ENCODE measurements at regions not wholly inside any gene's neighbourhood (a gene's known extent, or its start where the extent isn't known, plus 50 kb on each side); places are given as distances from the start of the nearest gene placed in this dataset.
A peak's percentile ranks its signal among the peaks of the same experiment; 100 is the strongest.
"Not testable (repeated sequence)": the region's sequence is repeated elsewhere in the genome, so short reads cannot be mapped to it uniquely, and the experiment has no call there.

DNA sequence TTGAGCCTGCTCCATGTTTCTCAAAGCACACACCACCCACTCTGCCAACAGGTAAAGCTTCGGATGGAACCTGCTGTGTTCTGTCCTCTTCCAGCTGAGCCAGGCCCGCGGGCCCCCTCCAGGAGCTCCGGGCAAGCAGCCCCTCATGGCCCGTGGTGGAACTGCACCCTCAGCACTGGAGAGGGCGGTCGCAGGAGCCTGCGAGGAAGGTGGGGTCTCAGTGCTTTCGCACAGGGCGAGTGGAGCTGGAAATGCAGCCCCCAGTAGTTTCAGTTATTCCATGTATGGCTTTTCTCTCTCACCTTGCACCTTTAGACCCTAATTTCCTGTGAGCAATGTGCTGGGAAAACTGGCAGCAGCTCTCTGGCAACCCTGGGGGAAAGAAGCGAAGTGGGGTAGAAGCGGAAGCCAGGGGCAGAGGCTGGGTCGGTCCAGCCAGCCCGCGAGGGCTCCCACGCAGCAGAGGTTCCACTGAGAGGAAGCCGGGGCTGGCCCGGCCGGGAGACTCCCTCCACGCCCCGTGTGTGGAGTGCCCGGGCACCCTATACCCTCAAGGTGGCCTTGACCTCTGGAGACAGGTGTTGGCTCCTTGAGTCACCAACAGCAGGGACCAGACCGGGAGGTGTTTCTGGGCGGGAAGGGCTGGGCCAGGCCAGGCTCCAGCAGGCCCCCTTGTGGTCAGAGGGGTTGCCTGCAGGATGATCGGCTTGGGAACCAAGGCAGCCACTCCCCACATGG lies 119.9 kb upstream of the TMEM45B start:
- DNase-seq (ENCODE audit: low read depth in 1 of 2, low spot score in 1 of 2) = peak; percentile 46 to 56

DNA sequence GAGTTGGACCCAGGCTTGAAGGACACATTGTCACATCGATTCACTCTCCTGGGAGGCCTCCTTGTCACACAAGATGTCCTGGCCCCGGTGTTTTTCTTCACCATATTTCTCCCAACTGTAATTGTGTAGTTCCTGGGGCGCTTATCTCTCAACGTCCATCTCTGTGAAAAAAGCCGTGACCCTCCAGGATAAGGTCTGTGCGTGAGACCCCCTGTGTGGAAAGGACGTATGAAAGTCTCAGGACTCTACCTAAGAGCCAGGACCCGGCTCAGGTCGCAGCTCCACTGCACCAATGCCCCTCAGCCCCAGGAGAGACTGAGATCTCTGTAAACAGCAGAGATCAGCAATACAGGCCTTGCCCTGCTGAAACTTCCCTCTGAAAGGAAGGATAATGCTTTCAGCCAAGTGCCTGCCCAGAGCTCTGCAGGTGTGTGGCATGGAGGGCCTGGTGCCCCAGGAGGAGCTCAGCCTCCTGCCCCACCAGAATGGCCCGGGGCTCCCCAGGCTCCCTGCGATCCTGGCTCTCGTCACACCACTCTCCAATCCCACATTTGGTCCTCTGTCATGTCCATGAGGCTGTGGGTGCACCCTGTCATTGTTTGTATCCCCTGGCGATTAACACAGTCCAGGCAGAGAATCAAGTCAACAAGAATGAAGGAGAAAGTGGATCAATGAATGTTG lies 119.2 kb upstream of the TMEM45B start:
- DNase-seq (ENCODE audit: low read depth in 1 of 2, low spot score in 1 of 2) = no peak

DNA sequence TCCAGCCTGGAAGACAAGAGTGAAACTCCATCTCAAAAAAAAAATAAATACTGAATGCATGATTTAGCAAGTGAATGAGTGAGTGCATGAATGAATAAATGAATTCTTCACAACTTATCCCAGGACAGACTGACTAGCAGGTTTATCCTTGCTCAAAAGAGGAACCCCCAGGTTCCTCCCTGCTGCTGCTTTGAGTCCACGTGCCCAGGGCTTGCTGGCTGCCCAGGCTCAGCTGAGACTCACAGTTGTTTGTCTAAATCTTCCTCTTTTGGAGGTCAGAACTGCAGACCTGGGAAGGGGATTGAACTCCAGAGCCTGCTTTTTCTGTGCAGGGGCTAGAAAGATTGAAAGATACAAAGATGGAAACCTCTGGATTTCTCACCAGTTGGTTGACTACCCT lies 117.4 kb upstream of the TMEM45B start:
- no peak for DNase-seq (ENCODE audit: low read depth in 1 of 2, low spot score in 1 of 2)

DNA sequence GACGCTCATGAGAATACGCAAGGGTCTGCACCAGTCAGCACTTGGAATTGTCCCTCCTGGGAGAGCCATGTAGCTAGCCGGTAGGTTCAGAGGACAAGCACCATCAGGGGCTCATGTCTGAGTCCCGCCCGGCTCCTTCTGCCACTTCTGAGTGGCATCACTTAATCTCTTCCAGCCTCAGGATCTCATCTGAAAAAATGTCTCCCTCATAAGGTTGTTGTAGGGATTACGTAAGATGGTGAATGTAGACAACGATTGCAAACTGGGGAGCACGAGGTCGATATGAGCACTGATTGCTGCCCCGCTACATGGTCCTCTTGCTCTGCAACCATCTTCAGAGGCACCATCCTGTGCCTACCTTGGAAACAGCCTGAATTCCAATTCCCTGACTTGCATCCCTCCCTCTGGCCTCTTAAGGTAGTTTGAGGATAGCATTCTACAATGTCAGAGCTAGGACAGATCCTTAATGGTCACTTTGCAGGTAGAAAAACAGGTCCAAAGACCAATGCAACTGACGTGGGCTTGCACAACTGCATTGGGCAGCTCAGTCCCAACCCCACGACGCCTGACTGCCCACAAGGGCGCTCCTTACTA lies 115.8 kb upstream of the TMEM45B start:
- DNase-seq (ENCODE audit: low read depth in 1 of 2, low spot score in 1 of 2) = no peak

DNA sequence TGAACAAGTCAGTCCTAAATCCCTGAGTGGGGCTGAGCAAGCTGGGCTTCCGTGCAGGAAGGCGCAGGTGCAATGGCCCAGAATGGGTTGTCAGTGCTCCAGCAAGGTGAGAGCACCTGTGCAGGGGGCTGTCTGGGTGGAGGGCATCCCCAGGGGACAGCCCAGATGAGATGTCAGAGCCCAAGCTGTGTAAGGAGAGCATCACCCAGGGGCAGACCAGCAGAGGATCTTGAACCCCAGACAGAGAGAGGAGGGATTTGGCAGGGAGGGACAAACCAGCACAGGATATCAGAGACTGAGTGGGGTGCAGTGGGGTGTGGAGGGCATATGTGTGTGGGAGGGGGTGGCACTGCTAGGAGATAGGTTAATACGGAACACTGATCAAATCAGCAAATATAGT lies 114.9 kb upstream of the TMEM45B start:
- DNase-seq (ENCODE audit: low read depth in 1 of 2, low spot score in 1 of 2) = no peak

DNA sequence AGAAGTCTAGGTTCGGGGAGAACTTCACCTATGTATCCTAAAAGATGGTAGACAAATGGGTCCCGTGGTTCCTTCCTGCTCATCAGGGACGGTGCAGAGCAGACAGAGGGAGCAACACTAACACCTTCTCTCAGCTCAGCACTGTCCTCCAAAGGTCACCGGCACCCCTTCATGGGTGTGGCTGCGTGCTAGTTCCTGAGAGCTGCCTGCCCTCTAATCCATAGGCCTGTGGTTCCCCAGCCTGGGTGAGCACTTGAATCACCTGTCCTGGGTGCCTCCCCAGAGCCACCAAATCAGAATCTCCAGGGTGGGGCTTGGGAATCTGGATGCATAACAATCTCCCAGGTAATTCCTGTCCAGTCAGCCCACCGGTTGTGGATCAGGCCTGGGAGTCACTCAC lies 113.9 kb upstream of the TMEM45B start:
- no peak for DNase-seq (ENCODE audit: low read depth in 1 of 2, low spot score in 1 of 2)

DNA sequence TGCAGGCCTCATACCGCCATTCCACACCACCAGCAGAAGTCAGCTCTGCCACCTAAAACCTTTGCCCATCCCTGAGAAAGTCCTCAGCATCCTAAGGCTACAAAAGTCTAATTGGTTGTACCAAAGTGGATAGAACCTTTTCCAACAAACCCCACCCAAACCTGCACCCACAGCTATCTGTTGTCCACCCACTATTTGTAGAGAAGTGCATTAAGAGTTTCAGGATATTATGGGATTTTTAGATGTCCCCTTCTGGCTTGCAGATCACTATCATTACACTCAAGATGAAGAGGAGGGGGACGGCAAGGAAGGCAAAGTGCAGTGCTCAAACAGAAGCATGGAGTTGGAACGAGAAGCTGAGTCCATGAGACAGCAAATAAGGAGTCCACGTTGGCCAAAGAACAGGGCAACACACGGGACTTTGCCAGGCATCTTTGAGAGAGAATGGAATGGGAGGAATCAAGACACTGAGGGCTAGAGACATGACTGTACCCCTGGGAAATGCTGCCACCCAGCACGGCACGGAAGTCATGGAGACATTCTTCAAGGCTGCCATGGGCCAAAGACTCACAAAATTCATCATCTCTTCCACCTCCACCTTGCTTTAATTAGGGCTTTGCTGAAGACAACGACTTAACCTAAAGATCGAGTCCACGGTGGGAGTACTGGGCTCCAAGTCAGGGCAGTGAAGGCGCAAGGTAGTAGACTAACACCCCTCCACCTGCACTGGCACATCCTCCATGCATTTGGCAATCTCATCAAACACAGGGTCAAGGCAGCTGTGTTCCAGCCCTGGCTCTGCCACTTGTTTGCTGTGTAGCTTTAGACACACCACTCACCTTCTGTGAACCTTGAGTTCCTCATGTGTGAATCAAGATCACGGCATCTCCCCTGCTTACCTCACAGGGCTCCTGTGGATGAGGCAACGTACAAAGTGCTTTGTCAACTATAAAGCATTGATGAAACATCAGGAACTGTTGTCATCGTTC lies 112.9 kb upstream of the TMEM45B start:
- no peak for DNase-seq (ENCODE audit: low read depth in 1 of 2, low spot score in 1 of 2)

DNA sequence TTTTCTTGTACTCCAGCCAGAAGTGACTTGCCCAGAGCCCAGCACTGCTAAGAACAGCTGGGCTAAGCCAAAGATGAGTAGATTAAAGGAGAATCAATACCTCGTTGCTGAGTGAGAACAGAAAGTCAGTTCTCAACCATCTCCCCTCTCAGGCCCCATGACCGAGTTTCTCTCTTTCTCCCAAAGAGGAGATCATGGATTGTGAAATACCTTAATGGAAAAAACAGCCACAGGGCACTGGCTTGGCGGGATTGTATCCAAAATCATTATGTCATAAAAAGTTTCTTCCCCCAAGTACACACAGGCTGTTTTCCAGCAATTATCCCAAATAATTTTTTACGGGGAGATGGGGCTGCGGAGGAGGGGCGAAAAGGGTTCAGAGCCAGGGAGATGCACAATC lies 111.8 kb upstream of the TMEM45B start:
- no peak for DNase-seq (ENCODE audit: low read depth in 1 of 2, low spot score in 1 of 2)

DNA sequence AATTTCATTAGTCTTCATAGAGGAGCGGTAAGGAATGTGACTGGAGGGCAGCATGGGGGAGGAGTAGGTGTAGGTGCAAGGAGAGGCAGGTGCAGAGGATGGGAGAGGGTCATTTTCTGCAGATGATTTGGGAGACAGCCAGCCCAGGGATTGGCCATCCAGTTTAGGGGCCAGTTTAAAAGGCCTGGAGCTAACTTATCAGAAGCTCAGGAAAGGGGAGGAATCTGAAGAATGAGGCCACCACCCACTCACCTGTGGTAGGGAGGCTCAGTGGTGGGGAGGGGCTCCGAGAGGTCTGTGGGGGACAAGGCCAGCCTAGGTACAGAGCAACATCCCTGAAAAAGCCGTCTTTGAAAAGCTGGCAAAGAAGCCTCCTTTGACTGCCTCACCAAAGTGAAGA lies 110.8 kb upstream of the TMEM45B start:
- no peak for DNase-seq (ENCODE audit: low read depth in 1 of 2, low spot score in 1 of 2)

DNA sequence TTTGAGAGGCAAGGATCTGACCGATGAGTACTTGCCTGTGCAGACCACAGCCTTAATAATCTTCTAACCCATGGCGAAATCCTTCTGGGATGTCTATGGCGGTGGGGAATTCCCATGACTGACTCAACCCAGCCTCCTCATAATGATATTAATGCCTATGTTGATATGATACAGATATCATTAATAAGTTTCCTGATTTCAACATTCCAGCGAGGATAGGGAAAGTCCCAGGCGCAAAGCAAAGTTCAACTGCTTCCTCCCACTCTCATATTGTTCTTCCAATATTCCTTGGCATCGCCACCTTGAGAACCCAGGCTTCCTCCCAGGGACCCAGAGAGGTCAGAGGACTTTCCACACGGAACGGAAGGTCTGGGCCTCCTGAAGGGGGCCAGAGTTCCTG lies 110.3 kb upstream of the TMEM45B start:
- no peak for DNase-seq (ENCODE audit: low read depth in 1 of 2, low spot score in 1 of 2)

DNA sequence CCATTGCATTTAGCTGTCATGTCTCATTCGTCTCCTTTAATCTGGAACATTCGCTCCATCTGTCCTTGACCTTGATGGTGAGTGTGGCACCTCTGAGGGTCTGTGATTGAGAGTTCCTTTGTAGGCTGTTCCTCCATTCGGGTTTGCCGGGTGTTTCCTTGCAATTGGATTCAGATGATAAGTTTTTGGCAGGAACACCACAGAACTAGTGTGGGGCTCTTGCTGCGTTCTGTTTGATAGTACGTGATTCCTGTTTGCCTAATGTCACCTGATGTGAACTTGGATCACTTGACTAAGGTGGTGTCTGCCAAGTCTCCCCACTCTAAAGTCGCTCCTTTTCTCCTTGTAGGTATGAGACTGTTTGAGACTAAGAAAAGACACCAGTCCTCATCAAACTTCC lies 109.7 kb upstream of the TMEM45B start:
- no peak for DNase-seq (ENCODE audit: low read depth in 1 of 2, low spot score in 1 of 2)

DNA sequence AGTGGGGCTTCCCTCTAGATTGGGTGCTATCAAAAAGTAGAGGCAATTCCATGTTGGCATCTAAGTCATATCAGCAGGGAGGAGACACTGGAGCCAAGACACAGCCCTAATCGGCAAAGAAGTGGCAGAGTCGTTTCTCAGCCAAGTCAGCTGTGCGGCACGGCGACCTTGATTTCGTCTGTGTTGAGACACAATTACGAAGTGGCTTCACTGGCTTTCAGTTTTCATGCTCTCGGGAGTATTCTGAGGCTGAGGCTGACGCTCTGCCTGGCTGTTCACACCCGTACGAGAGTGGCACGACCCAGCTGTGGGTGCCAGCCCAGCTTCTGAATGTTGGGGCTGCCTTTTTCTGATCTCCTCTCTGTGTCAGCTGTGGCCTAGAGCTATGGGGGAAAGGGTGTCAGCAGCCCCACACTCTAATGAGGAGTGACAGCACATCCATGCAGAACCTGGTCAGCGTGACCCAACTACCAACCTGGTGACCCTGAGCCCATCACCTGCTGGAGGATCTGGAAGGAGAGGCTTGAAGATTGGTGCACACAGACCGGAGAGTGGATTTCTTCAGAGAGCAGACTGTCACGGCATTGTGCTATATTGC lies 105.7 kb upstream of the TMEM45B start:
- DNase-seq (ENCODE audit: low read depth in 1 of 2, low spot score in 1 of 2) = no peak

DNA sequence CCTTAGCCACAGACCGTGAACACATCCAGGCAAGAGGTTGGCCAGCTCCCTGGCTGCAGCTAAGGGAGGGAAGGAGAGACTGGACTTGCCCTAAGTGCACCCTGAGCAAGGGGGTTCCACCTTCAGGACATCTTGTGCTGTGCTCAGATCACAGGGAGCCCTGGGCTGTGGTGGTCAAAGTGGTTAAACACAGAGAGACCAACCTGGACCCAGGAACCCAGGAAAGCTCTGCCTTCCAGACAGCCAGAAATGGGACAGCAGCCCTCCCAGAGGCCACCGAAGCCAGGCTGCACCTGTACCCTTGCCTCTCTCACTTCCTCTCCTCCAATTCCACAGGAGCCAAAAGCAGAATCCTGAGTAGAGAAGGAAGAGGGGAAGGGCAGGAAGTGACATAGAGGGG lies 105.2 kb upstream of the TMEM45B start:
- no peak for DNase-seq (ENCODE audit: low read depth in 1 of 2, low spot score in 1 of 2)

DNA sequence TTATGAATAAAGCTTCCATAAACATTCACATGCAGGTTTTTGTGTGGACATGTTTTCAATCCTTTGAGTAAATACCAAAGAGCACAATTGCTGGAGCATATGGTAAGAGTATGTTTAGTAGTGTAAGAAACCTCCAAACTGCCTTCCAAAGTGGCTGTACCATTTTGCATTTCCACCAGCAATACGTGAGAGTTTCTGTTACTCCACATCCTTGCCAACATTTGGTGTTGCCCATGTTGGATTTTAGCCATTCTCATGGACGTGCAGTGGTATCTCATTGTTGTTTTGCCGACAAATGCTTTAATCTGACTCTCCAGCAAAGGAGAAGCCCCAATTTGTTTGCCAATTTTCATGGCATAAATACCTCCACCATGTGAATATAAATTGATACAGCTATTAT lies 103.9 kb upstream of the TMEM45B start:
- no peak for DNase-seq (ENCODE audit: low read depth in 1 of 2, low spot score in 1 of 2)

DNA sequence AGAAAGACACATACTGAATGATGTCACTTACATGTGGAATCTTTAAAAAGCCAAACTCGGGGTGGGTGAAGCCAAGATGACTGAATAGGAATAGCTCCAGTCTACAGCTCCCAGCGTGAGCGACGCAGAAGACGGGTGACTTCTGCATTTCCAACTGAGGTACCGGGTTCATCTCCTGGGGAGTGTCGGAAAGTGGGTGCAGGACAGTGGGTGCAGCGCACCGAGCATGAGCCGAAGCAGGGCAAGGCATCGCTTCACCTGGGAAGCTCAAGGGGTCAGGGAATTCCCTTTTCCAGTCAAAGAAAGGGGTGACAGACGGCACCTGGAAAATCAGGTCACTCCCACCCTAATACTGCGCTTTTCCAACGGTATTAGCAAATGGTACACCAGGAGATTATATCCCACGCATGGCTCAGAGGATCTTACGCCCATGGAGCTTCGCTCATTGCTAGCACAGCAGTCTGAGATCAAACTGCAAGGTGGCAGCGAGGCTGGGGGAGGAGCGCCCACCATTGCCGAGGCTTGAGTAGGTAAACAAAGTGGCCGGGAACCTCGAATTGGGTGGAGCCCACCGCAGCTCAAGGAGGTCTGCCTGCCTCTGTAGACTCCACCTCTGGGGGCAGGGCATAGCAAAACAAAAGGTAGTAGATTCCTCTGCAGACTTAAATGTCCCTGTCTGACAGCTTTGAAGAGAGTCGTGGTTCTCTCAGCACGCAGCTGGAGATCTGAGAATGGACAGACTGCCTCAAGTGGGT lies 103.0 kb upstream of the TMEM45B start:
- DNase-seq (ENCODE audit: low read depth in 1 of 2, low spot score in 1 of 2) = not testable (repeated sequence)

DNA sequence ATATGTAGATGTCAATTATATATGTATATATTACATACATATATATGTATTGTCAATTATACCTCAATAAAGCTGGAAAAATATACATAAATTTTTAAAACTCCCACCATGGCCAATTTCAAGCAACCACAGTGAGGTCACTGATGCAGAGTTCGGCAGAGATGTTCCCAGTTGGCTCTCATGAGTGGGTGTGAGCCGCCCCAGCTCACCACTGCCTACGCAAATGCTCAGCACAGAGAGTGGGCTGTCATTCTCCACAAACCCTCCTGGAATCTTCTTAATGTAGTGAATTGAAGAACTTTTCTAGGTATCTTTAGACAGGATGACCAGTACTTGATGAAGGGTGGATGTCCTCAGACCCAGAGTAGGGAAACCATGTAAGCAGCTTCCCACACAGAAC lies 96.6 kb upstream of the TMEM45B start:
- no peak for DNase-seq (ENCODE audit: low read depth in 1 of 2, low spot score in 1 of 2)

DNA sequence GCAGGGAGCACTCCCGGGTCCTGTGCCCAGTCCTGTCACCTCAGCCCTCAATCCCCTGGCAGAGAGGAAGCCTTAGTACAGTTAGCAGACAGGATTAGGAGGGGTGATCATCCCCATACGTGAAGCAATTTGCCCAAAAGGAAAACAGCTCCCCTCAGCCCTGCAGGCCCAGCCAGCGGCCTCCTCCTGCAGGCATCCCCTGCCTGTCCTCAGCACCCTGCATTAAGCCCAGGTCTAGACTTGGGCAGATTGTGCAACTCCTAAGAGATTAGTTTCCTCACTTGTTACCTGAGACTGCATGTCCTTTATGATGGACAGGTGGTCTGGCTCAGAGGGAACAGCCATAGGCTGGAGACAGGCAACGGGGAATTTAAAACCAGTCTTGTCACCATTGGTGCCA lies 95.5 kb upstream of the TMEM45B start:
- no peak for DNase-seq (ENCODE audit: low read depth in 1 of 2, low spot score in 1 of 2)

DNA sequence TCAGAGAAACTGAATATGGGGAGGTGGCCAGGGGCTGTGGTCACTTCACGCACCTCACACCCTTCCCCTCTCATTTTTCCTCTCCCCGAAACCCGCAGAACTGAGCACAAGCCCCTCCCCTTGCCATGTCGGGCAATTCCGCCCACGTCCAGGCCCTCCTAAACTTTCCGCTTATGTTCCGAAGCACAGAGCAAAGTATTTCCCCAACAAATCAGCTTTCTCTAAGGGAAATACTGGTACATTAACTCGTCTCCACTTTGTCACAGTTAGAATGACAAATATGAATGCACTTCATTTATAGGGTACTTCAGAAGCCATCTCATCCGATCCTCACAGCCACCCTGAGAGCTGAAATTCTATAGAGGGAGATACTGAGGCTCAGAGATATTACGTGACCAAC lies 94.7 kb upstream of the TMEM45B start:
- DNase-seq (ENCODE audit: low read depth in 1 of 2, low spot score in 1 of 2) = no peak

DNA sequence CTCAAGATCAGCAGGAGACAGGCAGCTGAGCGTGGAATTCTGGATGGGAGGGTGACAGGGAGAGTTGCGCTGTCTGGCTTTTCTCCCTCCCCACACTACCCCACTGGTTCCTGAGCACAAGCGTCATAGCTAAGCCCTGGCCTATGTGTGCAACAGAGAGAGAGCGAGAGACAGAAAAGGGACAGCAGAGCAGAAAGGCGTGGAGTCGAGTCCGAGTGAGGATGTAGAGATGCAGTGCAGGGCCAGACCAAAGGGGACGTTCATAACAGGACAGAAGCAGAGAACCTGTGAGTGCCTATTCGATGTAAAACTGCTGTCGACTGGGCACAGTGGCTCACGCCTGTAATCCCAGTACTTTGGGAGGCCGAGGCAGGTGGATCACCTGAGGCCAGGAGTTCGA lies 94.0 kb upstream of the TMEM45B start:
- DNase-seq (ENCODE audit: low read depth in 1 of 2, low spot score in 1 of 2) = no peak

DNA sequence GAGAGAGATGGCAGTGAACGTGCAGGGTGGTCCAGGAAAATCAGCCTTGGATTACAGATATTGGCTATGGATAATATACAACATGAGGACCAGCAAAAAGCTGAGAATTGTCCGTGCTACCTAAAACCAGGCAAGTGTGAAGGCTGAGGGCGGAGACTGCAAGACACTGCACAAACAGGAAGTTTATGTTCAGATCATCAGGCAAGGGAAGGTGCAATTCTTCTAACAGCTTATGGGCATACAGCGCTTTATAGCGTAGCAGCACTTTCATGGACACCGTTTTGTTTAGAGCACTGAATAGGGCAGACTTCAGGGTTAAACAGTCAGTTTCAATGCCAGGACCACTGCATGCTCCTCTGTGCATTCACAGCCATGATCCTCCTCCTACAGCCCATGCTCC lies 93.1 kb upstream of the TMEM45B start:
- DNase-seq (ENCODE audit: low read depth in 1 of 2, low spot score in 1 of 2) = no peak
